ENCODE measurements at regions not wholly inside any gene's neighbourhood (a gene's known extent, or its start where the extent isn't known, plus 50 kb on each side); places are given as distances from the start of the nearest gene placed in this dataset.

GRCh38 chr13:112209711-112210110 is 142.8 kb downstream of the SOX1 start:
- intact Hi-C loops (cut with DNase I), result no loop called here
- Histone ChIP-seq H3K4me1 (no peaks in the 10 kb centered on the region), H3K4me3 (no peak overlapping the region), H3K27me3 (no peaks in the 10 kb centered on the region), H3K9me3 (no peaks in the 10 kb centered on the region), H3K36me3 (no peaks in the 10 kb centered on the region), H3K27ac (no peak overlapping the region)
- TF ChIP-seq CTCF (IDR thresholded peaks at IDR 0.05), result no peak
- DNase-seq (ENCODE audit: low spot score in 2 of 2), result no peak

GRCh38 chr13:112210371-112210770 is 143.4 kb downstream of the SOX1 start:
- H3K4me1 ChIP-seq, result no peaks in the 10 kb centered on the region
- no peaks in the 10 kb centered on the region for H3K36me3 ChIP-seq
- no peaks in the 10 kb centered on the region for H3K9me3 ChIP-seq
- H3K27ac ChIP-seq, result no peak overlapping the region
- DNase-seq (ENCODE audit: low spot score in 2 of 2), result no peak
- no peak for TF ChIP-seq CTCF (IDR thresholded peaks at IDR 0.05)
- H3K27me3 ChIP-seq, result no peaks in the 10 kb centered on the region
- no peak overlapping the region for H3K4me3 ChIP-seq
- intact Hi-C loops (cut with DNase I), result no loop called here

- Histone ChIP-seq H3K4me3 (no peak overlapping the region), H3K36me3 (no peaks in the 10 kb centered on the region), H3K9me3 (no peaks in the 10 kb centered on the region), H3K27me3 (no peaks in the 10 kb centered on the region), H3K4me1 (no peaks in the 10 kb centered on the region), H3K27ac (no peak overlapping the region)
- TF ChIP-seq CTCF (IDR thresholded peaks at IDR 0.05), result no peak
- intact Hi-C loops (cut with DNase I), result no loop called here
- no peak for DNase-seq (ENCODE audit: low spot score in 2 of 2)
These were observed 145.6 kb downstream of the SOX1 start for GRCh38 chr13:112212533-112212932.

DNA sequence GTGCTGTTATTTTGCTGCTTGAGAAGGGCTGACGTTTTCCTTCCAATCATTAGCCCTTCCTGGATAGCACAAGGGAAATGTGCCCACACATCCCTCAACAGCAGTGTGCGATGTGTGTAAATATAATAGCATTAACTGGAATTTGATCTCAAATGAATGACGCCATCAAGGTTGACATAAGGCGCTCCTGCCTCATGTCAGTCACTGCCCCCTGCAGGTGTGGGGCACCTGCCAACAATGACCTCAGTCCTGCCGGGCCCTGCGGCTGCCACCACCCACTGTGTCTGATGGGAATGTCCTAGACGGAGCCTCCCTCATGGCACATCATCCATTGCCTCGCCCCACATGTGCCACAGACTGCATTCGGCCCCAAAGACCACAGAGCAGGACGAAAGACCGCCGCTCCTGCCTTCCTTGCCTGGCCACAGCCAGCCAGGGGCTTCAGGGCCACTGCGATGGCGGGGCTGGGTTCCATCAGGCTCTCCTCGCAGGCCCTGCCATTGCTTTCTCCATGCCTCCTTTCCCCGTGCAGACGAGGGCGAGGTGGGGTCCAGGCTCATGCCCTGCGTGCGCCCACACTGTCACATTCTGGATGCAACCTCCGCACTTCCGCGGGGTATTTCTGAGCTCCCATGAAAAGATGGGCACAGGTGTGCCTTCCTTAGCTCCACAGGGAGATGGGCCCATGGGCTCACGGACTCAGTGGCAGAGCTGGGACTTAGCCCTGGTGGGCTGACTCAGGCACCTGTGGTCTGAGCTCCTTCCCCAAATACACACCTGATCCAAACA is 146.7 kb downstream of the SOX1 start:
- intact Hi-C loops (cut with DNase I), result no loop called here
- DNase-seq (ENCODE audit: low spot score in 2 of 2), result no peak
- no peaks in the 10 kb centered on the region for H3K36me3 ChIP-seq
- TF ChIP-seq CTCF (IDR thresholded peaks at IDR 0.05), result no peak
- no peaks in the 10 kb centered on the region for H3K27me3 ChIP-seq
- H3K9me3 ChIP-seq, result no peaks in the 10 kb centered on the region
- H3K4me1 ChIP-seq, result no peaks in the 10 kb centered on the region
- no peak overlapping the region for H3K27ac ChIP-seq
- H3K4me3 ChIP-seq, result no peak overlapping the region

DNA sequence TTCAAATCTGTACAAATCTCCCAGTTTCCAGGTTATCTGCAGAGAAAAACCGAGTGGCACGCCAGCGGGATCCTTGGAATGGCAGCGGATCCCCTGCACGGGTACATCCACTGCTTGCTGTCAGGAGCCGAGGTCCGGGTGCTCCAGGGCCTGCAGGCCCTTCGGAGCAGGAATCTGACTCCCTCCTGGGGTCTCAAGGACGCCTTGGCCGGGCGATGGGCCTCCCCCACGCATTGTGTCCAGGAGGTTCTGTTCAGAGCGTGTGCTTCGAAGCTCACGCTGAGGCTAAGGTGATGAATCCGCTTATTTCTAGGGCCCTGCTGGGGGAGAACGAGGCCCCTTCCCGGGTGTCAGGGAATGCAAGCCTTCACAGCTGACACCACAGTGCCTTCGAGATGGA is 148.9 kb downstream of the SOX1 start:
- DNase-seq (ENCODE audit: low spot score in 2 of 2), result no peak
- intact Hi-C loops (cut with DNase I), result no loop called here
- TF ChIP-seq CTCF (IDR thresholded peaks at IDR 0.05), result no peak
- Histone ChIP-seq H3K4me3 (no peak overlapping the region), H3K4me1 (no peaks in the 10 kb centered on the region), H3K27ac (no peak overlapping the region), H3K9me3 (no peaks in the 10 kb centered on the region), H3K36me3 (no peaks in the 10 kb centered on the region), H3K27me3 (no peaks in the 10 kb centered on the region)

GRCh38 chr13:112217431-112217830 is 150.5 kb downstream of the SOX1 start:
- no peak for TF ChIP-seq CTCF (IDR thresholded peaks at IDR 0.05)
- intact Hi-C loops (cut with DNase I), result no loop called here
- Histone ChIP-seq H3K4me3 (no peak overlapping the region), H3K9me3 (no peaks in the 10 kb centered on the region), H3K36me3 (no peaks in the 10 kb centered on the region), H3K27ac (no peak overlapping the region), H3K27me3 (no peaks in the 10 kb centered on the region), H3K4me1 (no peaks in the 10 kb centered on the region)
- DNase-seq (ENCODE audit: low spot score in 2 of 2), result no peak
